ENCODE measurements at regions not wholly inside any gene's neighbourhood (a gene's known extent, or its start where the extent isn't known, plus 50 kb on each side); places are given as distances from the start of the nearest gene placed in this dataset.

DNA sequence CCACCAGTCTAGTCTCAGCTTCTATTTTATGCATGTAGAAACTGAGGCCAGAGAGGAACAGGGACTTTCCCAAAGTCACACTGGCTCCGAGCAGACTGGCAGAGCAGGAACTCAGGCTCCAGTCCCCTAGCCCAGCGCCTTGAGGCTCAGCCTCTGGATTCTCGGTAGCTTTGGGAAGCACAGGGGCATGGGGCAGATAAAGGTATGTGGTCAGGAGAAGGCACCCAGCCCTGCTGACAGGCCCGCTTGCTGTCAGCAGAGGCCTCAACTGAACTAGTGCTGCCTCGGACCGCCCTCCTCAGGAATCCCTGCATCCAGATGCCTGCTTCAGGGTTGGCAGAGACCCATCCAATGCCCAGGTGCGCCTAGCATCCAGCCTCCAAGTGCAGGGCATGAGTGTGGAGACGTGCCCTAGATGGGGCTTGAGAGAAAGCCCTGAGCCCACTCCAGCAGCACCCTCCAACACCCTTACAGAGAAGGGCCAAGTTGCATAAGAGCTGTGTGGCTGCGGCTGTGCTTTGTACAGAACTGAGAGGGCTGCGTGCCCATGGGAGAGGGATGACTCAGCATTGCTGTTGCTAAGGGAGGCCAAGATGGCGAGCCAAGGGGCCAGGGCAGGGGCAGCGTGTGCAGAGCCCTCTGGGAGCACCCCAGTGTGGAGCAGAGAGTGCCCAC, 168.6 kb downstream of the MACROH2A1 start:
- TF ChIP-seq, protein P1, sequence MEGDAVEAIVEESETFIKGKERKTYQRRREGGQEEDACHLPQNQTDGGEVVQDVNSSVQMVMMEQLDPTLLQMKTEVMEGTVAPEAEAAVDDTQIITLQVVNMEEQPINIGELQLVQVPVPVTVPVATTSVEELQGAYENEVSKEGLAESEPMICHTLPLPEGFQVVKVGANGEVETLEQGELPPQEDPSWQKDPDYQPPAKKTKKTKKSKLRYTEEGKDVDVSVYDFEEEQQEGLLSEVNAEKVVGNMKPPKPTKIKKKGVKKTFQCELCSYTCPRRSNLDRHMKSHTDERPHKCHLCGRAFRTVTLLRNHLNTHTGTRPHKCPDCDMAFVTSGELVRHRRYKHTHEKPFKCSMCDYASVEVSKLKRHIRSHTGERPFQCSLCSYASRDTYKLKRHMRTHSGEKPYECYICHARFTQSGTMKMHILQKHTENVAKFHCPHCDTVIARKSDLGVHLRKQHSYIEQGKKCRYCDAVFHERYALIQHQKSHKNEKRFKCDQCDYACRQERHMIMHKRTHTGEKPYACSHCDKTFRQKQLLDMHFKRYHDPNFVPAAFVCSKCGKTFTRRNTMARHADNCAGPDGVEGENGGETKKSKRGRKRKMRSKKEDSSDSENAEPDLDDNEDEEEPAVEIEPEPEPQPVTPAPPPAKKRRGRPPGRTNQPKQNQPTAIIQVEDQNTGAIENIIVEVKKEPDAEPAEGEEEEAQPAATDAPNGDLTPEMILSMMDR (conservative IDR thresholded peaks at IDR 0.05; ENCODE audit: low read depth, low read length): no peak
- TF ChIP-seq EZH2 (IDR thresholded peaks at IDR 0.05; ENCODE audit: borderline replicate concordance, low read depth, low read length, poor library complexity, severe bottlenecking): no peak
